Psoas muscle (tissue), 7 donors: ENCODE measurements at regions not wholly inside any gene's neighbourhood (a gene's known extent, or its start where the extent isn't known, plus 50 kb on each side); places are given as distances from the start of the nearest gene placed in this dataset.

Experiments used
- ATAC-seq, 4 donors: fragments of 200-7000 bp; cut with Tn5 transposase; one replicate each; pipeline ENCODE4 v1.9.1; 2020; ENCODE audit warnings: moderate library complexity in 3 of 4, mild to moderate bottlenecking in 2 of 4
- DNase-seq, 2 donors: peaks; one replicate each; pipeline ENCODE4 v3.0.0-alpha.2; 2020
- H3K27ac ChIP-seq: fragments of 200-600 bp; one replicate; pipeline ENCODE4 v1.8.0; 2022
- H3K27me3 ChIP-seq, 3 donors: fragments of 200-600 bp in 1 of 3; one replicate each; pipeline versions ENCODE4 v1.6.1 to v1.8.0; 2013 to 2022; ENCODE audit warnings: low read length in 2 of 3, mild to moderate bottlenecking in 2 of 3, moderate library complexity in 1 of 3; ENCODE audit not compliant: insufficient read depth in 3 of 3
- H3K36me3 ChIP-seq, 2 donors: fragments of 200-600 bp in 1 of 2; one replicate each; pipeline versions ENCODE4 v1.6.1 to v1.8.0; 2013 to 2022; ENCODE audit warnings: low read depth in 1 of 2, mild to moderate bottlenecking in 1 of 2, moderate library complexity in 1 of 2; ENCODE audit not compliant: insufficient read depth in 1 of 2
- H3K4me1 ChIP-seq: fragments of 200-600 bp; one replicate; pipeline ENCODE4 v1.8.0; 2022
- H3K4me3 ChIP-seq: fragments of 200-600 bp; one replicate; pipeline ENCODE4 v1.8.0; 2022; ENCODE audit warnings: mild to moderate bottlenecking
- H3K9me3 ChIP-seq: fragments of 200-600 bp; one replicate; pipeline ENCODE4 v1.8.0; 2022
- CTCF ChIP-seq: fragments of 200-600 bp; IDR thresholded peaks from one replicate; pipeline ENCODE4 v1.8.0; 2022; ENCODE audit warnings: antibody characterized with exemption
- WGBS, 3 donors: extraction: QIAGEN DNeasy Blood & Tissue Kit; methylation state at CpG; one replicate each; pipeline versions ENCODE4 v1.1.6 to v1.1.7; 2013; 5-methylcytosine and 5-hydroxymethylcytosine counted together
- intact Hi-C, 2 donors: fragments of 100-400 bp; cut with DNase I; formaldehyde crosslinking; loops; one replicate each; pipeline versions ENCODE4 v1.11.0 to v1.14.2; 2022
- donor health status: healthy with polysubstance abuse.
- donor health status: DM: no; HTN: no; CAD: no; lungs with moderate emphysema.
- donor health status: Bipolar disorder and iron deficiency.
- donor health status: healthy.
- donor health status: DM: yes; HTN: yes; CAD: no.
- donor health status: DM: no; HTN: no; CAD: no.
- donor health status: DM: yes; HTN: yes; CAD: no.

- Histone ChIP-seq H3K27me3 (no peaks in the 10 kb centered on the region), H3K4me1 (no peaks in the 10 kb centered on the region), H3K4me3 (no peak overlapping the region), H3K36me3 (no peaks in the 10 kb centered on the region), H3K9me3 (no peaks in the 10 kb centered on the region), H3K27ac (no peak overlapping the region)
- intact Hi-C loops, result no loop called here
- DNase-seq (peak in 1 of 2 donors; percentile 48), ATAC-seq (no peak)
- no peak for TF ChIP-seq CTCF
- WGBS, 3 donors, result 75 to 84% (median 76%) methylated on average over 9 of the region's 9 CpGs
These were observed 99.6 kb upstream of the PRR23E start for GRCh38 chr3:127093312-127093711.

GRCh38 chr3:127095774-127096173 is 97.2 kb upstream of the PRR23E start:
- intact Hi-C loops, result no loop called here
- Histone ChIP-seq H3K36me3 (no peaks in the 10 kb centered on the region), H3K27ac (no peak overlapping the region), H3K9me3 (no peaks in the 10 kb centered on the region), H3K27me3 (no peaks in the 10 kb centered on the region), H3K4me1 (no peaks in the 10 kb centered on the region), H3K4me3 (no peak overlapping the region)
- ATAC-seq, result no peak
- DNase-seq, result no peak
- no peak for TF ChIP-seq CTCF
- 79 to 92% (median 81%) methylated on average over 4 of the region's 4 CpGs for WGBS, 3 donors

GRCh38 chr3:127096256-127097071 is 96.5 kb upstream of the PRR23E start:
- Histone ChIP-seq H3K27me3 (no peaks in the 10 kb centered on the region), H3K4me3 (no peak overlapping the region), H3K9me3 (no peaks in the 10 kb centered on the region), H3K36me3 (no peaks in the 10 kb centered on the region), H3K27ac (no peak overlapping the region), H3K4me1 (no peaks in the 10 kb centered on the region)
- intact Hi-C loops, result no loop called here
- ATAC-seq (no peak), DNase-seq (no peak)
- 63 to 65% (median 65%) methylated on average over 11 of the region's 11 CpGs for WGBS, 3 donors
- no peak for TF ChIP-seq CTCF

GRCh38 chr3:127097072-127097405 is 95.9 kb upstream of the PRR23E start:
- no peaks in the 10 kb centered on the region for H3K9me3 ChIP-seq
- TF ChIP-seq CTCF, result no peak
- WGBS, 3 donors, result 84 to 87% (median 85%) methylated on average over 4 of the region's 4 CpGs
- H3K4me1 ChIP-seq, result no peaks in the 10 kb centered on the region
- no peak for ATAC-seq
- H3K4me3 ChIP-seq, result no peak overlapping the region
- no peaks in the 10 kb centered on the region for H3K36me3 ChIP-seq
- no peak overlapping the region for H3K27ac ChIP-seq
- H3K27me3 ChIP-seq, result no peaks in the 10 kb centered on the region
- no peak for DNase-seq
- intact Hi-C loops, result no loop called here

- ATAC-seq (no peak), DNase-seq (no peak)
- Histone ChIP-seq H3K36me3 (no peaks in the 10 kb centered on the region), H3K4me1 (no peaks in the 10 kb centered on the region), H3K4me3 (no peak overlapping the region), H3K9me3 (no peaks in the 10 kb centered on the region), H3K27ac (no peak overlapping the region), H3K27me3 (no peaks in the 10 kb centered on the region)
- TF ChIP-seq CTCF, result no peak
- 76 to 86% (median 76%) methylated on average over 3 of the region's 3 CpGs for WGBS, 3 donors
- intact Hi-C loops, result no loop called here
These were observed 95.5 kb upstream of the PRR23E start for GRCh38 chr3:127097481-127097880.
